B cell (primary cell): ENCODE measurements at regions not wholly inside any gene's neighbourhood (a gene's known extent, or its start where the extent isn't known, plus 50 kb on each side); places are given as distances from the start of the nearest gene placed in this dataset.

Experiments used
- ATAC-seq: fragments of 200-7000 bp; cut with Tn5 transposase; one replicate; pipeline ENCODE4 v1.10.0; 2021; ENCODE audit warnings: low read depth, mild to moderate bottlenecking, moderate number of reproducible peaks, moderate library complexity
- CTCF ChIA-PET: fragments of 350-600 bp; sonication (Branson Sonifier 250); formaldehyde crosslinking; loops from one replicate; lab custom pipeline; 2021; ENCODE audit warnings: antibody characterized with exemption, inconsistent platforms; lab: Charles Lee
- POLR2A ChIA-PET: fragments of 350-600 bp; sonication (Branson Sonifier 250); formaldehyde crosslinking; loops from one replicate; lab custom pipeline; 2021; ENCODE audit warnings: antibody characterized with exemption; lab: Charles Lee
- DNase-seq: peaks from one replicate; pipeline ENCODE4 v3.0.0; 2013
- H2AFZ ChIP-seq: 2 replicates; pipeline ENCODE4 v1.6.1; 2012; ENCODE audit warnings: mild to moderate bottlenecking, low read depth, low read length; ENCODE audit not compliant: insufficient read depth, poor library complexity, severe bottlenecking
- H3K27ac ChIP-seq, 2 donors: 1 replicate in 1 of 2; 2 replicates in 1 of 2; pipeline ENCODE4 v1.5.1; 2012 to 2013; ENCODE audit warnings: low read length in 2 of 2, mild to moderate bottlenecking in 2 of 2, moderate library complexity in 1 of 2
- H3K27me3 ChIP-seq, 4 experiments: fragments of 200-600 bp in 1 of 4; sonication (generic) in 1 of 4; replicated peaks in 1 of 4; 1 replicate in 2 of 4; 2 replicates in 2 of 4; pipeline versions ENCODE4 v1.6.1 to v1.7.0; 2013 to 2016; ENCODE audit warnings: low read length in 3 of 4, mild to moderate bottlenecking in 2 of 4, mixed read lengths in 1 of 4, moderate library complexity in 1 of 4; ENCODE audit not compliant: insufficient read depth in 4 of 4, control insufficient read depth in 3 of 4; ENCODE audit errors: control extremely low read depth in 1 of 4
- H3K36me3 ChIP-seq, 2 experiments: replicated peaks in 1 of 2; 1 replicate in 1 of 2; 2 replicates in 1 of 2; pipeline versions ENCODE4 v1.6.1 to v1.7.1; 2013; ENCODE audit warnings: low read length in 1 of 2; ENCODE audit not compliant: insufficient read depth in 2 of 2, control insufficient read depth in 1 of 2; ENCODE audit errors: control extremely low read depth in 1 of 2, extremely low read depth in 1 of 2
- H3K4me1 ChIP-seq, 2 donors: fragments of 200-600 bp in 1 of 2; sonication (generic) in 1 of 2; 1 replicate in 1 of 2; 2 replicates in 1 of 2; pipeline versions ENCODE4 v1.5.1 to v1.6.1; 2013 to 2017; ENCODE audit warnings: low read length in 2 of 2; ENCODE audit not compliant: control insufficient read depth in 2 of 2, insufficient read depth in 2 of 2
- H3K4me2 ChIP-seq: replicated peaks from 2 replicates; pipeline ENCODE3; 2012; ENCODE audit warnings: mild to moderate bottlenecking, low read depth, low read length; ENCODE audit not compliant: poor library complexity, severe bottlenecking
- H3K4me3 ChIP-seq, 5 experiments: fragments of 200-600 bp in 1 of 5; sonication (generic) in 1 of 5; 1 replicate in 3 of 5; 2 replicates in 2 of 5; pipeline versions ENCODE4 v1.5.1 to v1.7.0; 2011 to 2016; ENCODE audit warnings: low read length in 4 of 5, mild to moderate bottlenecking in 4 of 5, low read depth in 2 of 5, control low read depth in 1 of 5, moderate library complexity in 1 of 5; ENCODE audit not compliant: insufficient read depth in 1 of 5; ENCODE audit errors: control extremely low read depth in 1 of 5, extremely low read depth in 1 of 5
- H3K79me2 ChIP-seq: fragments of 200-600 bp; sonication (generic); one replicate; pipeline ENCODE4 v1.6.0; 2016; ENCODE audit warnings: low read length; ENCODE audit not compliant: control insufficient read depth, insufficient read depth
- H3K9ac ChIP-seq: fragments of 200-600 bp; sonication (generic); 2 replicates; pipeline ENCODE4 v1.6.1; 2017; ENCODE audit warnings: mild to moderate bottlenecking, low read length, moderate library complexity
- H3K9me3 ChIP-seq, 3 donors: one replicate each; pipeline versions ENCODE4 v1.6.1 to v1.7.1; 2013; ENCODE audit warnings: low read length in 2 of 3; ENCODE audit not compliant: control insufficient read depth in 2 of 3, insufficient read depth in 1 of 3; ENCODE audit errors: control extremely low read depth in 1 of 3
- H4K20me1 ChIP-seq: 2 replicates; pipeline ENCODE4 v1.6.0; 2012; ENCODE audit warnings: mild to moderate bottlenecking, low read length; ENCODE audit not compliant: insufficient read depth, control insufficient read depth, poor library complexity, severe bottlenecking
- H3K27ac Mint-ChIP-seq: one replicate; pipeline ENCODE4 v1.8.0; 2021; ENCODE audit warnings: mixed read lengths
- H3K27me3 Mint-ChIP-seq: one replicate; pipeline ENCODE4 v1.8.0; 2021; ENCODE audit warnings: mixed read lengths
- H3K4me1 Mint-ChIP-seq: one replicate; pipeline ENCODE4 v1.8.0; 2021; ENCODE audit warnings: mixed read lengths
- H3K4me3 Mint-ChIP-seq: one replicate; pipeline ENCODE4 v1.8.0; 2021; ENCODE audit warnings: mixed read lengths
- H3K9me3 Mint-ChIP-seq: one replicate; pipeline ENCODE4 v1.8.0; 2022; ENCODE audit warnings: mixed read lengths; ENCODE audit not compliant: insufficient read depth
- EZH2 ChIP-seq: IDR thresholded peaks from 2 replicates; pipeline ENCODE4 v1.6.1; 2012; ENCODE audit warnings: borderline replicate concordance, low read depth, mild to moderate bottlenecking, moderate library complexity, low read length; ENCODE audit not compliant: insufficient read depth, poor library complexity, severe bottlenecking
- WGBS: methylation state at CpG from one replicate; pipeline ENCODE4 v1.1.5; 2013; ENCODE audit warnings: missing lambda C conversion rate; ENCODE audit not compliant: insufficient coverage; 5-methylcytosine and 5-hydroxymethylcytosine counted together
- intact Hi-C: fragments of 100-400 bp; cut with micrococcal nuclease; formaldehyde crosslinking; loops from one replicate; pipeline ENCODE4 v1.10.0; 2022
- TF ChIP-seq, protein P1 (sequence below): fragments of 200-600 bp; IDR thresholded peaks from one replicate; pipeline ENCODE4 v1.8.0; 2022; ENCODE audit warnings: antibody characterized with exemption, mild to moderate bottlenecking

DNA sequence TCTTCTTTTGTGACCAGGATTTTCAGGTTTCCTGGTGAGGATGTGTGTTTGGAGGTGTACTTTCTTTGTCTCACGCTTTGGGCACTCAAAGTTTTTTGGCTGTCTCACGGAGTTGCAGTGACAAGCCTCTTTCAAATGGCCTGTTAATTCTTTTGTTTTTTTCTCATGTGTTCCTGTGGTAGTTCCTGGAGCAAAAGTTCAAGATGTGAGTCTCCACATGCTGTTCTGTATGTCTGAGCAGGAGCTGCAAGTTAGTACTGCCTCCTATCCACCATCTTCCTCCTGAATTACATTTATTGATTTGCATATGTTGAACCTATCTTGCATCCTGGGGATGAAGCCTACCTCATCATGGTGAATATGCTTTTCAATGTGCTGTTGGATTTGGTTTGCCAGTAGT lies 118.5 kb downstream of the VSIG4 start:
- H3K27ac Mint-ChIP-seq, result no peak overlapping the region
- Histone ChIP-seq H3K4me1 (peaks cover 18 to 19% of the 10 kb centered on the region in 2 donors), H3K79me2 (no peaks in the 10 kb centered on the region), H3K4me2 (no peak overlapping the region), H3K27ac (no peak overlapping the region), H3K36me3 (no peaks in the 10 kb centered on the region), H3K9me3 (peaks cover 0 to 5% (median 0%) of the 10 kb centered on the region in 3 donors), H2AFZ (no peak overlapping the region), H4K20me1 (no peaks in the 10 kb centered on the region), H3K4me3 (no peak overlapping the region), H3K9ac (no peak overlapping the region), H3K27me3 (peaks cover 0 to 2% (median 0%) of the 10 kb centered on the region in 4 experiments)
- H3K4me1 Mint-ChIP-seq, result peaks cover 31% of the 10 kb centered on the region
- H3K9me3 Mint-ChIP-seq, result no peaks in the 10 kb centered on the region
- DNase-seq (no peak), ATAC-seq (no peak)
- H3K27me3 Mint-ChIP-seq, result no peaks in the 10 kb centered on the region
- H3K4me3 Mint-ChIP-seq, result no peak overlapping the region
- WGBS, result no CpG with 5 or more reads among the region's 2 CpGs
- intact Hi-C loops, result no loop called here
- TF ChIP-seq EZH2, result no peak
- TF ChIP-seq, protein P1, sequence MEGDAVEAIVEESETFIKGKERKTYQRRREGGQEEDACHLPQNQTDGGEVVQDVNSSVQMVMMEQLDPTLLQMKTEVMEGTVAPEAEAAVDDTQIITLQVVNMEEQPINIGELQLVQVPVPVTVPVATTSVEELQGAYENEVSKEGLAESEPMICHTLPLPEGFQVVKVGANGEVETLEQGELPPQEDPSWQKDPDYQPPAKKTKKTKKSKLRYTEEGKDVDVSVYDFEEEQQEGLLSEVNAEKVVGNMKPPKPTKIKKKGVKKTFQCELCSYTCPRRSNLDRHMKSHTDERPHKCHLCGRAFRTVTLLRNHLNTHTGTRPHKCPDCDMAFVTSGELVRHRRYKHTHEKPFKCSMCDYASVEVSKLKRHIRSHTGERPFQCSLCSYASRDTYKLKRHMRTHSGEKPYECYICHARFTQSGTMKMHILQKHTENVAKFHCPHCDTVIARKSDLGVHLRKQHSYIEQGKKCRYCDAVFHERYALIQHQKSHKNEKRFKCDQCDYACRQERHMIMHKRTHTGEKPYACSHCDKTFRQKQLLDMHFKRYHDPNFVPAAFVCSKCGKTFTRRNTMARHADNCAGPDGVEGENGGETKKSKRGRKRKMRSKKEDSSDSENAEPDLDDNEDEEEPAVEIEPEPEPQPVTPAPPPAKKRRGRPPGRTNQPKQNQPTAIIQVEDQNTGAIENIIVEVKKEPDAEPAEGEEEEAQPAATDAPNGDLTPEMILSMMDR, result no peak
- POLR2A ChIA-PET, result no interaction called here
- CTCF ChIA-PET, result no interaction called here

DNA sequence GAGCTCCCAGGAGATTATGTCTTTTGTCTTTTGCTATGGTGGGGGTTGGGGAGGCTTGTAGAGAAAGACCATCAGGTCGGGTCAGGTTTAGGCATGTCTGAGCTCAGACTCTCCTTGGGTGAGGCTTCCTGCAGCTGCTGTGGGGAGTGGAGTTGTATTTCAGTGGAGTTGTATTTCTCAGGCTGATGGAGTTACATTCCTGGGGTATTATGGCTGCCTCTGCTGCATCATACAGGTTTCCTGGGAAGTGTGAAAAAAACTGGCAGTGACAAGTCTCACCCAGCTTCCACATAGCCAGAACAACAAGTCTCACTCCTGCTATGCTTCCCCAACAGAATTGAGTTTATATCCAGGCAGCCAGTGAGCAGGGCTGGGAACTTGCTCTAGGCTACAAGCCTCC lies 119.3 kb downstream of the VSIG4 start:
- no peak overlapping the region for H3K27ac ChIP-seq
- H3K4me1 ChIP-seq, result peaks cover 11 to 12% of the 10 kb centered on the region in 2 donors
- no peaks in the 10 kb centered on the region for H3K36me3 ChIP-seq
- intact Hi-C loops, result no loop called here
- no peak overlapping the region for H3K4me2 ChIP-seq
- Mint-ChIP-seq H3K27me3 (no peaks in the 10 kb centered on the region), H3K9me3 (no peaks in the 10 kb centered on the region), H3K27ac (no peak overlapping the region), H3K4me3 (no peak overlapping the region), H3K4me1 (peaks cover 24% of the 10 kb centered on the region)
- H3K79me2 ChIP-seq, result no peaks in the 10 kb centered on the region
- no peak overlapping the region for H3K9ac ChIP-seq
- no peaks in the 10 kb centered on the region for H4K20me1 ChIP-seq
- H3K4me3 ChIP-seq, result no peak overlapping the region
- peaks cover 0 to 5% (median 0%) of the 10 kb centered on the region in 3 donors for H3K9me3 ChIP-seq
- no peak overlapping the region for H2AFZ ChIP-seq
- TF ChIP-seq, protein P1, result no peak
- TF ChIP-seq EZH2, result no peak
- ChIA-PET CTCF (no interaction called here), POLR2A (no interaction called here)
- no peak for DNase-seq
- peaks cover 0 to 2% (median 0%) of the 10 kb centered on the region in 4 experiments for H3K27me3 ChIP-seq
- no peak for ATAC-seq
- 83% methylated on average over 1 of the region's 1 CpG for WGBS
